ENCODE measurements at regions not wholly inside any gene's neighbourhood (a gene's known extent, or its start where the extent isn't known, plus 50 kb on each side); places are given as distances from the start of the nearest gene placed in this dataset.

GRCh38 chr16:6148361-6148760 is 1050.8 kb upstream of the EEF2KMT start:
- no peak overlapping the region for H3K4me3 ChIP-seq
- no peaks in the 10 kb centered on the region for H3K9me3 ChIP-seq
- H3K4me1 ChIP-seq: no peaks in the 10 kb centered on the region
- TF ChIP-seq CTCF (IDR thresholded peaks at IDR 0.05): no peak
- TF ChIP-seq POLR2A (IDR thresholded peaks at IDR 0.05): no peak
- H3K27ac ChIP-seq: no peak overlapping the region
- DNase-seq: no peak
- no peaks in the 10 kb centered on the region for H3K36me3 ChIP-seq
- intact Hi-C loops (cut with DNase I; ENCODE audit: low total_unique reads): no loop called here
- H3K27me3 ChIP-seq: no peaks in the 10 kb centered on the region

GRCh38 chr16:6146874-6147425 is 1049.4 kb upstream of the EEF2KMT start:
- DNase-seq: no peak
- TF ChIP-seq CTCF (IDR thresholded peaks at IDR 0.05) (no peak), POLR2A (IDR thresholded peaks at IDR 0.05) (no peak)
- Histone ChIP-seq H3K27me3 (no peaks in the 10 kb centered on the region), H3K9me3 (no peaks in the 10 kb centered on the region), H3K36me3 (no peaks in the 10 kb centered on the region), H3K4me1 (no peaks in the 10 kb centered on the region), H3K27ac (no peak overlapping the region), H3K4me3 (no peak overlapping the region)
- intact Hi-C loops (cut with DNase I; ENCODE audit: low total_unique reads): no loop called here

- H3K4me1 ChIP-seq: no peaks in the 10 kb centered on the region
- no peak for DNase-seq
- intact Hi-C loops (cut with DNase I; ENCODE audit: low total_unique reads): no loop called here
- H3K27me3 ChIP-seq: no peaks in the 10 kb centered on the region
- TF ChIP-seq CTCF (IDR thresholded peaks at IDR 0.05) (no peak), POLR2A (IDR thresholded peaks at IDR 0.05) (no peak)
- no peaks in the 10 kb centered on the region for H3K36me3 ChIP-seq
- H3K4me3 ChIP-seq: no peak overlapping the region
- no peak overlapping the region for H3K27ac ChIP-seq
- no peaks in the 10 kb centered on the region for H3K9me3 ChIP-seq
These were observed 1048.8 kb upstream of the EEF2KMT start for GRCh38 chr16:6146356-6146755.

- Histone ChIP-seq H3K27ac (no peak overlapping the region), H3K36me3 (no peaks in the 10 kb centered on the region), H3K4me1 (no peaks in the 10 kb centered on the region), H3K27me3 (no peaks in the 10 kb centered on the region), H3K4me3 (no peak overlapping the region), H3K9me3 (no peaks in the 10 kb centered on the region)
- intact Hi-C loops (cut with DNase I; ENCODE audit: low total_unique reads): no loop called here
- DNase-seq: no peak
- TF ChIP-seq POLR2A (IDR thresholded peaks at IDR 0.05): no peak
These were observed 1046.9 kb upstream of the EEF2KMT start for GRCh38 chr16:6144463-6144862.

- Histone ChIP-seq H3K27ac (no peak overlapping the region), H3K36me3 (no peaks in the 10 kb centered on the region), H3K9me3 (no peaks in the 10 kb centered on the region), H3K4me3 (no peak overlapping the region), H3K4me1 (no peaks in the 10 kb centered on the region), H3K27me3 (no peaks in the 10 kb centered on the region)
- TF ChIP-seq POLR2A (IDR thresholded peaks at IDR 0.05) (no peak), CTCF (IDR thresholded peaks at IDR 0.05) (no peak)
- intact Hi-C loops (cut with DNase I; ENCODE audit: low total_unique reads): no loop called here
- no peak for DNase-seq
These were observed 1045.4 kb upstream of the EEF2KMT start for GRCh38 chr16:6143020-6143419.

GRCh38 chr16:6133009-6133557 is 1035.5 kb upstream of the EEF2KMT start:
- Histone ChIP-seq H3K4me3 (no peak overlapping the region), H3K4me1 (no peaks in the 10 kb centered on the region), H3K27ac (no peak overlapping the region), H3K36me3 (no peaks in the 10 kb centered on the region), H3K27me3 (no peaks in the 10 kb centered on the region), H3K9me3 (no peaks in the 10 kb centered on the region)
- intact Hi-C loops (cut with DNase I; ENCODE audit: low total_unique reads): no loop called here
- DNase-seq: no peak
- no peak for TF ChIP-seq POLR2A (IDR thresholded peaks at IDR 0.05)
- TF ChIP-seq CTCF (IDR thresholded peaks at IDR 0.05): no peak

Measured in uterus (tissue), 3 donors.